Aorta (tissue), 5 donors: ENCODE measurements at regions not wholly inside any gene's neighbourhood (a gene's known extent, or its start where the extent isn't known, plus 50 kb on each side); places are given as distances from the start of the nearest gene placed in this dataset.

Experiments
- ATAC-seq: fragments of 200-7000 bp; cut with Tn5 transposase; one replicate; pipeline ENCODE4 v1.9.1; 2022; ENCODE audit warnings: moderate library complexity; ENCODE audit not compliant: low FRiP score
- DNase-seq, 2 donors: peaks; one replicate each; pipeline ENCODE4 v3.0.0-alpha.2; 2020
- H3K27ac ChIP-seq, 2 donors: one replicate each; pipeline ENCODE4 v1.5.1; 2013; ENCODE audit warnings: low read length in 2 of 2, mild to moderate bottlenecking in 2 of 2, moderate library complexity in 2 of 2, control low read depth in 1 of 2, inconsistent platforms in 1 of 2, low read depth in 1 of 2
- H3K27me3 ChIP-seq, 2 donors: one replicate each; pipeline ENCODE4 v1.6.1; 2013; ENCODE audit warnings: control low read depth in 1 of 2, low read length in 1 of 2, mild to moderate bottlenecking in 1 of 2, moderate library complexity in 1 of 2; ENCODE audit not compliant: insufficient read depth in 2 of 2, control insufficient read depth in 1 of 2
- H3K36me3 ChIP-seq, 2 donors: one replicate each; pipeline ENCODE4 v1.6.1; 2013; ENCODE audit warnings: control low read depth in 1 of 2, low read length in 1 of 2, mild to moderate bottlenecking in 1 of 2; ENCODE audit not compliant: insufficient read depth in 2 of 2, control insufficient read depth in 1 of 2
- H3K4me1 ChIP-seq, 2 donors: one replicate each; pipeline ENCODE4 v1.6.1; 2013; ENCODE audit warnings: low read length in 2 of 2, control low read depth in 1 of 2, mild to moderate bottlenecking in 1 of 2, moderate library complexity in 1 of 2; ENCODE audit not compliant: insufficient read depth in 2 of 2, control insufficient read depth in 1 of 2
- H3K4me3 ChIP-seq, 2 donors: one replicate each; pipeline ENCODE4 v1.5.1; 2013; ENCODE audit warnings: low read length in 2 of 2, control low read depth in 1 of 2, mild to moderate bottlenecking in 1 of 2
- H3K9me3 ChIP-seq: one replicate; pipeline ENCODE4 v1.6.1; 2013; ENCODE audit warnings: mild to moderate bottlenecking, low read length; ENCODE audit not compliant: control insufficient read depth
- WGBS, 2 donors: extraction: QIAGEN DNeasy Blood & Tissue Kit; methylation state at CpG; one replicate each; pipeline ENCODE4 v1.1.7; 2013; 5-methylcytosine and 5-hydroxymethylcytosine counted together
- intact Hi-C, 2 donors: fragments of 100-400 bp; cut with DNase I; formaldehyde crosslinking; loops; one replicate each; pipeline versions ENCODE4 v1.14.2 to v1.15.0; 2022
- donor health status: healthy with polysubstance abuse.
- donor health status: Bipolar disorder and iron deficiency.
- donor health status: DM: no; HTN: no; CAD: no.
- donor health status: DM: no; HTN: no; CAD: no.
- donor health status: DM: yes; HTN: yes; CAD: no.

DNA sequence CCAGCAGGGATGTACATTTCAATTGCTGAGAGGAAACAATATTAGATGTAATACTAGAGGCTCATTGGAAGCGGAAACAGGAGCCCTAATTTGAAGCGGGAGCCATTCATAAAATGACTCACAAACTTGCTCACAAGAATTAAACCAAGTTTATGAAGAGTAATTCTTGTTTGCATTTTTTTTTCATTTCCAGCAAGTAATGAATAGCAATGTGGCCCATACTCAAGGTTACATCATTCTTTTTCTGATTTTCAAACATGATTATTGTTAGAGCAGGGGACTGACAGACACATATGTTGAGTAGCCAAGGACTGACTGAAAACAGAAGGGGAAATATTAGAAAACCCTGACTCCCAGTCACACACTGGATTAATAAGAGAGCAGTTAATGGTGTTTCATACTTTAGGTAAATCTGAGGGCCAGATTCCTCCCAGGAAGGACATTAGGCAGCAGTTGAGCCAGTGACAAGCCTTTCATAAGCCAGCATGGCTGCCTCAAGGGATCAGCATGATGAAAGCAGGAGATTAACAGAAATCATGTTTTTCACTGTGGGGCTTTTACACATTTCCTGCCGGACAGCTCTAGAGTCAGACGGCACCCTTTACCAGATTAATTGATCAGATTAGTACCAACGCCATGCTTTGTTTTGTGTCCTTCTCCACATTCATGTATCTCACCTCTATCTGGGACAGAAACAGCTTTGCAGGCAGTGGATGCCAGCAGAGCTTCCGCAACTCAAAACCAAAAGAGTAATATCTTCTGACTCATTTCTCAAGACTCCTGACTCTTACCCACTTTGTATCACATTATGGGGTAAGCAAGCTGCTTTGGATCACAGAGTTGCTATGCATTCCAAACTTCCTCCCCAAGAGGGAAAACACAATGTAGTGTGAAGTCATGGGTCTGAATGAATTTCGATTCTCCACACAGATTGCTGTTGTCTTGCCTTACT is 831.6 kb downstream of the KCNA4 start:
- DNase-seq (no peak), ATAC-seq (no peak)
- Histone ChIP-seq H3K36me3 (no peaks in the 10 kb centered on the region), H3K9me3 (peaks cover 1% of the 10 kb centered on the region), H3K27ac (no peak overlapping the region), H3K4me3 (no peak overlapping the region), H3K4me1 (no peaks in the 10 kb centered on the region), H3K27me3 (peaks cover 0 to 2% of the 10 kb centered on the region in 2 donors)
- 66 to 71% methylated on average over 7 of the region's 7 CpGs for WGBS, 2 donors
- intact Hi-C loops, result no loop called here

- Histone ChIP-seq H3K27me3 (peaks cover 0 to 2% of the 10 kb centered on the region in 2 donors), H3K36me3 (no peaks in the 10 kb centered on the region), H3K27ac (no peak overlapping the region), H3K4me3 (no peak overlapping the region), H3K9me3 (peaks cover 1% of the 10 kb centered on the region), H3K4me1 (no peaks in the 10 kb centered on the region)
- DNase-seq (no peak), ATAC-seq (no peak)
- WGBS, 2 donors, result 78 to 83% methylated on average over 1 of the region's 1 CpG
- intact Hi-C loops, result no loop called here
Measured at GRCh38 chr11:29183301-29183700, 833.5 kb downstream of the KCNA4 start.

DNA sequence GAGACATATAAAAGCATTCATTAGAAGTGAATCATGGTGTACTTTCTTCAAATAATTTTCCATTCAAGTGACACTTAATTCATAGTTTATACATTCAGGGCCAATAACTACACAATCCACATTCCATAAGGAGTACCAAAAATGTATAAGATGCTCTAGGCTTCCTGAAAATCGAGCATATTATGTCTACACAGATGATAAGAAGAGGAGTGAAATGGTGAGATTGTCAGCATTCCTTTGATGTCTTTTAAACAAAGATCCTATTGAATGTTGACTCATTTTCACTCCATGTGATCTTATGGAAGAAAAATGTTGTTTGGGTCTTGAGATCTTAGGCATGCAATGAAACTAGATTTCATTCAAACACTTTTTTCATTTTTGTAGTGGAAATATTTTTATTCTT is 843.2 kb downstream of the KCNA4 start:
- WGBS, 2 donors, result 2 to 3% methylated on average over 1 of the region's 1 CpG
- Histone ChIP-seq H3K4me1 (no peaks in the 10 kb centered on the region), H3K27me3 (no peaks in the 10 kb centered on the region), H3K36me3 (no peaks in the 10 kb centered on the region), H3K9me3 (no peaks in the 10 kb centered on the region), H3K4me3 (no peak overlapping the region), H3K27ac (no peak overlapping the region)
- DNase-seq, result no peak
- no peak for ATAC-seq
- intact Hi-C loops, result no loop called here

GRCh38 chr11:29171360-29171950 is 845.4 kb downstream of the KCNA4 start:
- H3K27me3 ChIP-seq, result no peaks in the 10 kb centered on the region
- no peaks in the 10 kb centered on the region for H3K36me3 ChIP-seq
- no peak overlapping the region for H3K4me3 ChIP-seq
- no peaks in the 10 kb centered on the region for H3K9me3 ChIP-seq
- WGBS, 2 donors, result 80 to 93% methylated on average over 1 of the region's 1 CpG
- H3K4me1 ChIP-seq, result no peaks in the 10 kb centered on the region
- intact Hi-C loops, result no loop called here
- ATAC-seq, result no peak
- no peak overlapping the region for H3K27ac ChIP-seq
- no peak for DNase-seq

GRCh38 chr11:29166306-29166705 is 850.5 kb downstream of the KCNA4 start:
- Histone ChIP-seq H3K4me1 (no peaks in the 10 kb centered on the region), H3K27me3 (no peaks in the 10 kb centered on the region), H3K9me3 (no peaks in the 10 kb centered on the region), H3K4me3 (no peak overlapping the region), H3K36me3 (no peaks in the 10 kb centered on the region), H3K27ac (no peak overlapping the region)
- intact Hi-C loops, result loop anchor here in 1 of 2 donors (10.0 kb wide), 1 partner anchor 1472 kb away; no protein-coding TSS in a partner anchor
- DNase-seq, result no peak
- ATAC-seq, result no peak
- 87 to 90% methylated on average over 1 of the region's 1 CpG for WGBS, 2 donors

GRCh38 chr11:29163231-29163630 is 853.6 kb downstream of the KCNA4 start:
- Histone ChIP-seq H3K4me3 (no peak overlapping the region), H3K27ac (no peak overlapping the region), H3K9me3 (no peaks in the 10 kb centered on the region), H3K36me3 (no peaks in the 10 kb centered on the region), H3K4me1 (no peaks in the 10 kb centered on the region), H3K27me3 (no peaks in the 10 kb centered on the region)
- ATAC-seq, result no peak
- 83 to 93% methylated on average over 2 of the region's 2 CpGs for WGBS, 2 donors
- DNase-seq, result no peak
- intact Hi-C loops, result loop anchor here (5.0 to 10.0 kb wide), 2 partner anchors 169 to 1468 kb away; no protein-coding TSS in a partner anchor

DNA sequence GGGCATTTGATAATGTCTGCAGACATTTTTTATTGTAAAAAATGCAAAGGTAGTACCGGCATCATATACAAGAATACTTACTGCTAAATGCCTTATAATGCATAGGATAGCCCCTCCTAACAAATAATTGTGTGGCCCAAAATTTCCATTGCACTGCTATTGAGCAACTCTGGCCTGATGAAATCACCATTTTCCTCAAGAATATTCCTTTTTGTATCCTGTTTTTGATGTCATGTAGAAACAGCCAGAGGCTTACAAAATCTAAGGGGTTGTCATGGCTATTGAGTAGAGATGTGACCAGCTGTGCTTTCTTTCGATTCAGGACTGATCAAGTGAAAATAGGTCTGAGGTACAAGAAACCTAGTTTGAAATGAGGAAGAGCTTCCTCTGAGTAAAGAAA is 854.3 kb downstream of the KCNA4 start:
- WGBS, 2 donors, result 75 to 81% methylated on average over 2 of the region's 2 CpGs
- intact Hi-C loops, result loop anchor here (5.0 to 10.0 kb wide), 2 partner anchors 170 to 1468 kb away; no protein-coding TSS in a partner anchor
- no peaks in the 10 kb centered on the region for H3K27me3 ChIP-seq
- H3K36me3 ChIP-seq, result no peaks in the 10 kb centered on the region
- no peaks in the 10 kb centered on the region for H3K9me3 ChIP-seq
- no peak for DNase-seq
- H3K4me1 ChIP-seq, result no peaks in the 10 kb centered on the region
- H3K27ac ChIP-seq, result no peak overlapping the region
- ATAC-seq, result no peak
- H3K4me3 ChIP-seq, result no peak overlapping the region

DNA sequence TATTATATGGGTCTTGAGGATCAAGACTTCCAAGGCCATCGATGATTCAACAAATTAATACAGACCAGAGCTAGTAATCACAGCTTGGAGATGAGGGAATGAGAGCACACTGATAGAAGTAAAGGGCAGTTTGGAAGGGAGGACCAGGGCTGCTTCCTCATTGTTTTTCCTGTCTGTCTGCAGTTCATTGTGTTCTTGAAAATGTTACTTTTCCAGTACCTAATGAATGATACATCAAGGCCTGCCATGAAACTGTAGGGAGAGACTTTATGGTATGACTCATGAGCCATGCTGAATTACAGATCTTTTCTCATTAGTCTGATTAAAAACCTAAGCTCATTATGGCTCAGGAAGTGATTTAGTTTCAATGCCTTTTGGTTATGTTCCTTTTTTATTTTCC is 855.6 kb downstream of the KCNA4 start:
- intact Hi-C loops, result loop anchor here (5.0 to 10.0 kb wide), 2 partner anchors 171 to 1466 kb away; no protein-coding TSS in a partner anchor
- 90 to 92% methylated on average over 1 of the region's 1 CpG for WGBS, 2 donors
- ATAC-seq, result no peak

More for the DNA sequence above, 855.6 kb downstream of the KCNA4 start:
- H3K4me3 ChIP-seq, result no peak overlapping the region
- no peaks in the 10 kb centered on the region for H3K36me3 ChIP-seq
- DNase-seq, result no peak
- H3K9me3 ChIP-seq, result no peaks in the 10 kb centered on the region
- H3K27me3 ChIP-seq, result no peaks in the 10 kb centered on the region
- no peaks in the 10 kb centered on the region for H3K4me1 ChIP-seq
- H3K27ac ChIP-seq, result no peak overlapping the region
